ENCODE measurements at regions not wholly inside any gene's neighbourhood (a gene's known extent, or its start where the extent isn't known, plus 50 kb on each side); places are given as distances from the start of the nearest gene placed in this dataset.

DNA sequence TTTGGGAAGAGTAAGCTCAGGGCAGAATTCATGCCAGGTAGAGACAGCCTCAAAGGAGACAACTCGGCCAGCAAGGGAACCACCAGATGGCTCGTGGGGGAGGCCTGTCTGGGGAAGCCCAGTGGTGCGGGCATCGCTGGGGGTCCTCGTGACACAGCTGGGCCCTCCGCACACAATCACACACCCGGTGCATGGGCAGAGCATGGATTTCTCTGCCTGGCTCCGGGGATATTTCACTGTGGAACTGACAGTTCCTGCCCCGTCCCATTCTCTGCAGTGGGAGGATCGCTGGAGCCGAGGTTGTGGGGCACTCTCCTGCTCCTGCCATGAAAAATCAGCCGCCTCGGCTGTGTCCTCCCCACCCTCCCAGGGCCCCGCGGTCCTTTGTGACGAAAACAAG lies 108.0 kb downstream of the CRYAA start:
- DNase-seq: no peak
- no peak overlapping the region for H3K27ac ChIP-seq
- no peak overlapping the region for H3K4me3 ChIP-seq
- H3K36me3 ChIP-seq: no peaks in the 10 kb centered on the region
- H3K27me3 ChIP-seq: no peaks in the 10 kb centered on the region
- H3K4me1 ChIP-seq: no peaks in the 10 kb centered on the region
- TF ChIP-seq, protein P1, sequence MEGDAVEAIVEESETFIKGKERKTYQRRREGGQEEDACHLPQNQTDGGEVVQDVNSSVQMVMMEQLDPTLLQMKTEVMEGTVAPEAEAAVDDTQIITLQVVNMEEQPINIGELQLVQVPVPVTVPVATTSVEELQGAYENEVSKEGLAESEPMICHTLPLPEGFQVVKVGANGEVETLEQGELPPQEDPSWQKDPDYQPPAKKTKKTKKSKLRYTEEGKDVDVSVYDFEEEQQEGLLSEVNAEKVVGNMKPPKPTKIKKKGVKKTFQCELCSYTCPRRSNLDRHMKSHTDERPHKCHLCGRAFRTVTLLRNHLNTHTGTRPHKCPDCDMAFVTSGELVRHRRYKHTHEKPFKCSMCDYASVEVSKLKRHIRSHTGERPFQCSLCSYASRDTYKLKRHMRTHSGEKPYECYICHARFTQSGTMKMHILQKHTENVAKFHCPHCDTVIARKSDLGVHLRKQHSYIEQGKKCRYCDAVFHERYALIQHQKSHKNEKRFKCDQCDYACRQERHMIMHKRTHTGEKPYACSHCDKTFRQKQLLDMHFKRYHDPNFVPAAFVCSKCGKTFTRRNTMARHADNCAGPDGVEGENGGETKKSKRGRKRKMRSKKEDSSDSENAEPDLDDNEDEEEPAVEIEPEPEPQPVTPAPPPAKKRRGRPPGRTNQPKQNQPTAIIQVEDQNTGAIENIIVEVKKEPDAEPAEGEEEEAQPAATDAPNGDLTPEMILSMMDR (IDR thresholded peaks at IDR 0.05): no peak
- TF ChIP-seq POLR2A (IDR thresholded peaks at IDR 0.05): no peak
- intact Hi-C loops (cut with DNase I; ENCODE audit: low total_unique reads): no loop called here
- no peaks in the 10 kb centered on the region for H3K9me3 ChIP-seq

DNA sequence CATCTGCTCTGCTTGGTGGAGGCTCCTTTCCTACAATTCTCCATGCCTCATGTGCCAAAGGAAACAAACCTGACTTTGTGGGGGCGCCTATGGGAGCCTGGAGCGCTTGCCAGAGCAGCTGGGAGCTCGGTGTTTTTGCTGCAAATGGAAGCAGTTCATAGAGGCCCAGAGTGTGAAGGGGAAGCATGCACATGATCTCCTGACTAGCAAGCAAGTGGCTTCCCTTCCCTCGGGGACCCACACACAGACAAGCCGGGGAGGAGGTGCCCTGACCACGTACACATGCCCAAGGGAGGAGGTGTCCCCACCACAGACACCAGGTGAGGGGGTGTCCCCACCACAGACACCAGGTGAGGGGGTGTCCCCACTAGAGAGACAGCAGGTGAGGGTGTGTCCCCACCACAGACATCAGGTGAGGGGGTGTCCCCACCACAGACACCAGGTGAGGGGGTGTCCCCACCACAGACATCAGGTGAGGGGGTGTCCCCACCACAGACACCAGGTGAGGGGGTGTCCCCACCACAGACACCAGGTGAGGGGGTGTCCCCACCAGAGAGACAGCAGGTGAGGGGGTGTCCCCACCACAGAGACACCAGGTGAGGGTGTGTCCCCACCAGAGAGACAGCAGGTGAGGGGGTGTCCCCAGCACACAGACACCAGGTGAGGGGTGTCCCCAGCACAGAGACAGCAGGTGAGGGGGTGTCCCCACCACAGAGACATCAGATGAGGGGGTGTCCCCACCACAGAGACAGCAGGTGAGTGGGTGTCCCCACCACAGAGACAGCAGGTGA lies 106.8 kb downstream of the CRYAA start:
- Histone ChIP-seq H3K27me3 (no peaks in the 10 kb centered on the region), H3K36me3 (no peaks in the 10 kb centered on the region), H3K27ac (no peak overlapping the region), H3K4me3 (no peak overlapping the region), H3K9me3 (no peaks in the 10 kb centered on the region), H3K4me1 (peaks cover 0 to 7% of the 10 kb centered on the region in 2 donors)
- no peak for DNase-seq
- intact Hi-C loops (cut with DNase I; ENCODE audit: low total_unique reads): no loop called here
- TF ChIP-seq, protein P1 (IDR thresholded peaks at IDR 0.05): no peak
- TF ChIP-seq POLR2A (IDR thresholded peaks at IDR 0.05): no peak

DNA sequence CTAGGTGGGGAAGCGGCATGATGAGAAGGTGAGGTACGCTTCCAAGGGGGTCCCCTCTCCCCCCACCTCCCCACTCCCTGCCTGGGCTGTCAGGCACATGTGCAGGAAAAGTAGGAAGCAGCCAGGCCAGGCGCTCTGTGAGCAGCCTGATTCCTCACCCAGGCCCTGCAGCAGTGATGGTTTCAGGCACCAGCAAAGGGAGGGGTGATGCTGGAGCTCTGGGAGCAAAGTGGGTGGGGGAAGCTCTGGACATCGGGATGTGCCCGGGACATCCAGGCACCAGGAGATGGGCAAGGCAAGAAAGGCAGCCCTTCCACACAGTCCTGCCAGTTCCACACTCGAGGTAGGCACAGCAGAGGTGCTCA lies 106.1 kb downstream of the CRYAA start:
- TF ChIP-seq POLR2A (IDR thresholded peaks at IDR 0.05): no peak
- TF ChIP-seq, protein P1 (IDR thresholded peaks at IDR 0.05): no peak
- DNase-seq: no peak
- Histone ChIP-seq H3K27me3 (no peaks in the 10 kb centered on the region), H3K4me3 (no peak overlapping the region), H3K36me3 (no peaks in the 10 kb centered on the region), H3K4me1 (peaks cover 0 to 7% of the 10 kb centered on the region in 2 donors), H3K9me3 (no peaks in the 10 kb centered on the region), H3K27ac (no peak overlapping the region)
- intact Hi-C loops (cut with DNase I; ENCODE audit: low total_unique reads): no loop called here

DNA sequence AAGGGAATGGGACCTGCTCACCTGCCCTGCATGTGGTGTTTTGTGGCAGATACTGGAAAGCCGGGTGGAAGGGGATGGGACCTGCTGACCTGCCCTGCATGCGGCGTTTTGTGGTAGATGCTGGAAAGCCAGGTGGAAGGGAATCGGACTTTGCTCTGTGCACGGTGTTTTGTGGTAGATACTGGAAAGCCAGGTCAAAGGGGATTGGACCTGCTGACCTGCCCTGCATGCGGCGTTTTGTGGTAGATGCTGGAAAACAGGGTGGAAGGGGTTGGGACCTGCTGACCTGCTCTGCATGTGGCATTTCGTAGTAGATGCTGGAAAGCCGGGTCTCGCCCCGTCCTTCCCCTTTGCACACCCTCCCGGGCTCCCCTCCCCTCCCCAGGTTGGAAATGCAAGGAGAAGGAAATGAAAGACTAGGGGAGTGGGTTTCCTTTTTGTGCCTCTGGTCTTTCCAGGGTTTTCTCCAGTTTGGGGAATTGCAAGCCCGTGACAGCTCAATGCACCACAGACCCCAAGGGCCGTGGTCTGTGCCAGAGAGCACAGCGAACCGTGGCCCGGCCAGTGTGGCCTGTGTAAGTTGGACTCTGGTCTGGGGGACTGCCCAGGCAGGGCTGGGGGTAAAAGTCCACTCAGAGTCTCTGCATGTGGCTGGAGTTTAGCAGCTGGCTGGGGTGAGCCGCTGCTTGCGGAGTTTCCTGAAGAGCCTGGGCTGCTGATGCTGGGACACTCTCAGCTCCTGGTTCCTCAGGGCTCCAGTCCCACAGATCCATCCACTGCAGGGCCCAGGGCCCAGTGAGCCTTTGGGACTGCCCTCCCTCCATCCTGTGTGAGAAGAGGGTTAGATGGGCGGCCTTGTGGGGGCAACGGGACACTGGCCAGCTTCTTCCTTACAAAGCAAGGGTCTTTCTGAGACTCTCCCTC lies 105.5 kb downstream of the CRYAA start:
- H3K4me1 ChIP-seq: peaks cover 0 to 7% of the 10 kb centered on the region in 2 donors
- H3K9me3 ChIP-seq: no peaks in the 10 kb centered on the region
- H3K27me3 ChIP-seq: no peaks in the 10 kb centered on the region
- no peaks in the 10 kb centered on the region for H3K36me3 ChIP-seq
- intact Hi-C loops (cut with DNase I; ENCODE audit: low total_unique reads): no loop called here
- no peak overlapping the region for H3K27ac ChIP-seq
- DNase-seq: no peak
- no peak overlapping the region for H3K4me3 ChIP-seq
- no peak for TF ChIP-seq POLR2A (IDR thresholded peaks at IDR 0.05)
- TF ChIP-seq, protein P1 (IDR thresholded peaks at IDR 0.05): no peak

DNA sequence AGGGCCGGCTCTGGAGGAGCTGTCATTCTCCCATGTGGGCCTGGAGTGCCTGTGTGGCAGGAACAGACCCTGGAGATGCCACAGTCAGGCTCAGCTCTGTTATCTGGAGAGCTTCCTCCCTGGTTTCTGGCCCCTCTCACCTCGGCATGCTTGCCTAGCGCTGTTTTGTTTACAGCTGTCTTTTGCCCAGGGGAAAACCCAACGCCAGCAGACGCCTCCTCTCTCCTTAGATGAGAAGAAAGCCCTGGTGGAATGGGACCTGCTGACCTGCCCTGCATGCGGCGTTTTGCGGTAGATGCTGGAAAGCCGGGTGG lies 104.9 kb downstream of the CRYAA start:
- DNase-seq: no peak
- H3K4me1 ChIP-seq: peaks cover 0 to 7% of the 10 kb centered on the region in 2 donors
- no peaks in the 10 kb centered on the region for H3K27me3 ChIP-seq
- intact Hi-C loops (cut with DNase I; ENCODE audit: low total_unique reads): no loop called here
- TF ChIP-seq, protein P1 (IDR thresholded peaks at IDR 0.05): no peak
- no peak for TF ChIP-seq POLR2A (IDR thresholded peaks at IDR 0.05)
- H3K36me3 ChIP-seq: no peaks in the 10 kb centered on the region
- H3K9me3 ChIP-seq: no peaks in the 10 kb centered on the region
- H3K27ac ChIP-seq: no peak overlapping the region
- no peak overlapping the region for H3K4me3 ChIP-seq

All from uterus (tissue), 3 donors.